ENCODE measurements at regions not wholly inside any gene's neighbourhood (a gene's known extent, or its start where the extent isn't known, plus 50 kb on each side); places are given as distances from the start of the nearest gene placed in this dataset.

DNA sequence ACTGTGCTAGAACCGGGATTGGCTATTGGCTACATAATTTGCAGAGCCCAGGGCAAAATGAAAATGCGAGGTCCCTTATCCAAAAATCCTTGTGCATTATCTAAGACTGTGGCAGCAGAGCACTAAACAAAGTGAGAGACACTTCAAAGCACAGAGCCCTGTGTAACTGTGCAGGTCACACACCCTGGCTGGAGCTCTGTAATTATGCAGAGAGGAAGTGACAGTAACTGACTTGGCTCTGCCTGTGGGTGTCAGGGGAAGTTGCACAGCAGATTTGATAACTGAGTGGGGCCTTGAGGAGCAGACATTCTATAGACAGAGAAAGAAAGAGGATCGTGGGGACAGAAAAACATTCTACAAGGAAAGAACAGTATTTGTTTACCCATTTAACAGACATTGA lies 173.5 kb upstream of the FMR1 start:
- no peaks in the 10 kb centered on the region for H3K36me3 ChIP-seq (ENCODE audit: control insufficient read depth, insufficient read depth, low read length)
- intact Hi-C loops (cut with micrococcal nuclease; ENCODE audit: unreplicated experiment): no loop called here
- H3K27me3 ChIP-seq (ENCODE audit: control insufficient read depth, insufficient read depth, low read length): no peaks in the 10 kb centered on the region
- H3K9me3 ChIP-seq (ENCODE audit: control insufficient read depth, insufficient read depth, low read depth, low read length): no peaks in the 10 kb centered on the region
- DNase-seq (ENCODE audit: low read depth, low spot score): no peak
- H3K4me1 ChIP-seq (ENCODE audit: control insufficient read depth, insufficient read depth, low read length): no peaks in the 10 kb centered on the region
- TF ChIP-seq POLR2AphosphoS5 (IDR thresholded peaks at IDR 0.05; ENCODE audit: low read depth, low read length): no peak
- TF ChIP-seq TCF7L2 (IDR thresholded peaks at IDR 0.05; ENCODE audit: low read depth, low read length): no peak
- TF ChIP-seq SIN3A (IDR thresholded peaks at IDR 0.05; ENCODE audit: borderline replicate concordance, insufficient read depth, low read depth, low read length): no peak
- TF ChIP-seq, protein P1, sequence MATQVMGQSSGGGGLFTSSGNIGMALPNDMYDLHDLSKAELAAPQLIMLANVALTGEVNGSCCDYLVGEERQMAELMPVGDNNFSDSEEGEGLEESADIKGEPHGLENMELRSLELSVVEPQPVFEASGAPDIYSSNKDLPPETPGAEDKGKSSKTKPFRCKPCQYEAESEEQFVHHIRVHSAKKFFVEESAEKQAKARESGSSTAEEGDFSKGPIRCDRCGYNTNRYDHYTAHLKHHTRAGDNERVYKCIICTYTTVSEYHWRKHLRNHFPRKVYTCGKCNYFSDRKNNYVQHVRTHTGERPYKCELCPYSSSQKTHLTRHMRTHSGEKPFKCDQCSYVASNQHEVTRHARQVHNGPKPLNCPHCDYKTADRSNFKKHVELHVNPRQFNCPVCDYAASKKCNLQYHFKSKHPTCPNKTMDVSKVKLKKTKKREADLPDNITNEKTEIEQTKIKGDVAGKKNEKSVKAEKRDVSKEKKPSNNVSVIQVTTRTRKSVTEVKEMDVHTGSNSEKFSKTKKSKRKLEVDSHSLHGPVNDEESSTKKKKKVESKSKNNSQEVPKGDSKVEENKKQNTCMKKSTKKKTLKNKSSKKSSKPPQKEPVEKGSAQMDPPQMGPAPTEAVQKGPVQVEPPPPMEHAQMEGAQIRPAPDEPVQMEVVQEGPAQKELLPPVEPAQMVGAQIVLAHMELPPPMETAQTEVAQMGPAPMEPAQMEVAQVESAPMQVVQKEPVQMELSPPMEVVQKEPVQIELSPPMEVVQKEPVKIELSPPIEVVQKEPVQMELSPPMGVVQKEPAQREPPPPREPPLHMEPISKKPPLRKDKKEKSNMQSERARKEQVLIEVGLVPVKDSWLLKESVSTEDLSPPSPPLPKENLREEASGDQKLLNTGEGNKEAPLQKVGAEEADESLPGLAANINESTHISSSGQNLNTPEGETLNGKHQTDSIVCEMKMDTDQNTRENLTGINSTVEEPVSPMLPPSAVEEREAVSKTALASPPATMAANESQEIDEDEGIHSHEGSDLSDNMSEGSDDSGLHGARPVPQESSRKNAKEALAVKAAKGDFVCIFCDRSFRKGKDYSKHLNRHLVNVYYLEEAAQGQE (IDR thresholded peaks at IDR 0.05; ENCODE audit: insufficient read depth in 1 of 2, low read depth in 2 of 2, low read length in 1 of 2): no peak
- TF ChIP-seq, protein P2, sequence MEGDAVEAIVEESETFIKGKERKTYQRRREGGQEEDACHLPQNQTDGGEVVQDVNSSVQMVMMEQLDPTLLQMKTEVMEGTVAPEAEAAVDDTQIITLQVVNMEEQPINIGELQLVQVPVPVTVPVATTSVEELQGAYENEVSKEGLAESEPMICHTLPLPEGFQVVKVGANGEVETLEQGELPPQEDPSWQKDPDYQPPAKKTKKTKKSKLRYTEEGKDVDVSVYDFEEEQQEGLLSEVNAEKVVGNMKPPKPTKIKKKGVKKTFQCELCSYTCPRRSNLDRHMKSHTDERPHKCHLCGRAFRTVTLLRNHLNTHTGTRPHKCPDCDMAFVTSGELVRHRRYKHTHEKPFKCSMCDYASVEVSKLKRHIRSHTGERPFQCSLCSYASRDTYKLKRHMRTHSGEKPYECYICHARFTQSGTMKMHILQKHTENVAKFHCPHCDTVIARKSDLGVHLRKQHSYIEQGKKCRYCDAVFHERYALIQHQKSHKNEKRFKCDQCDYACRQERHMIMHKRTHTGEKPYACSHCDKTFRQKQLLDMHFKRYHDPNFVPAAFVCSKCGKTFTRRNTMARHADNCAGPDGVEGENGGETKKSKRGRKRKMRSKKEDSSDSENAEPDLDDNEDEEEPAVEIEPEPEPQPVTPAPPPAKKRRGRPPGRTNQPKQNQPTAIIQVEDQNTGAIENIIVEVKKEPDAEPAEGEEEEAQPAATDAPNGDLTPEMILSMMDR (IDR thresholded peaks at IDR 0.05): no peak
- no peak overlapping the region for H3K4me3 ChIP-seq (ENCODE audit: low read depth in 2 of 2, low read length in 2 of 2)
- in situ Hi-C loops (cut with HindIII; ENCODE audit: low pct_unique_long_range_greater_than_20kb, low sequenced_read_pairs): no loop called here
- BruUV-seq (replicated peaks): no TSS peak
- ATAC-seq: no peak
- ChIA-PET CTCF (no interaction called here), POLR2A (no interaction called here)
- H3K27ac ChIP-seq (ENCODE audit: low read length): no peak overlapping the region

DNA sequence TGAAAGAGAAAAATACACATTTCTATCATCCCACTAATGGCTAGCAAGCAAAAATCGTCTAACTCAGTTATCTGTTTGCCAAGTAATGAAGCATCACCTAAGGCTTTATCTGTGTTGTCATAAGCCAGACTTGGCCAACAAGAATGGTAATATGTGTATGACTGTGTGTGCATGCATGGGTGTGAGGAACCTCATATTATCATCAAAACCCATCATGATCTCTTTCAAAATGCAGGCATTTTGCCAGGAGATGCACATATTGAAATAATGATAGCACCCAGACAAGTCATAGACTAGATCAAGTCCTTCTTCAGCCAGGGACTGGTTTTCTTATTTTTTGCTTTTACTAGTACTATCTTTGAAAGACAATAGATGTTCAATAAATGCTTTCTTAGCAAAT lies 172.5 kb upstream of the FMR1 start:
- TF ChIP-seq SIN3A (IDR thresholded peaks at IDR 0.05; ENCODE audit: borderline replicate concordance, insufficient read depth, low read depth, low read length): no peak
- TF ChIP-seq TCF7L2 (IDR thresholded peaks at IDR 0.05; ENCODE audit: low read depth, low read length): no peak
- TF ChIP-seq, protein P1 (IDR thresholded peaks at IDR 0.05; ENCODE audit: insufficient read depth in 1 of 2, low read depth in 2 of 2, low read length in 1 of 2): no peak
- TF ChIP-seq, protein P2 (IDR thresholded peaks at IDR 0.05): no peak
- TF ChIP-seq POLR2AphosphoS5 (IDR thresholded peaks at IDR 0.05; ENCODE audit: low read depth, low read length): no peak
- no peak overlapping the region for H3K4me3 ChIP-seq (ENCODE audit: low read depth in 2 of 2, low read length in 2 of 2)
- in situ Hi-C loops (cut with HindIII; ENCODE audit: low pct_unique_long_range_greater_than_20kb, low sequenced_read_pairs): no loop called here
- CTCF ChIA-PET: no interaction called here
- POLR2A ChIA-PET: no interaction called here
- ATAC-seq (no peak), DNase-seq (ENCODE audit: low read depth, low spot score) (no peak)
- no TSS peak for BruUV-seq (replicated peaks)
- no peaks in the 10 kb centered on the region for H3K36me3 ChIP-seq (ENCODE audit: control insufficient read depth, insufficient read depth, low read length)
- H3K4me1 ChIP-seq (ENCODE audit: control insufficient read depth, insufficient read depth, low read length): no peaks in the 10 kb centered on the region
- H3K9me3 ChIP-seq (ENCODE audit: control insufficient read depth, insufficient read depth, low read depth, low read length): no peaks in the 10 kb centered on the region
- no peaks in the 10 kb centered on the region for H3K27me3 ChIP-seq (ENCODE audit: control insufficient read depth, insufficient read depth, low read length)
- H3K27ac ChIP-seq (ENCODE audit: low read length): no peak overlapping the region
- intact Hi-C loops (cut with micrococcal nuclease; ENCODE audit: unreplicated experiment): no loop called here

All from Panc1 (cell line).